H1 (cell line): ENCODE measurements at regions not wholly inside any gene's neighbourhood (a gene's known extent, or its start where the extent isn't known, plus 50 kb on each side); places are given as distances from the start of the nearest gene placed in this dataset.

Experiments used
- CTCF ChIA-PET: fragments of 300-600 bp; sonication (Branson Sonifier 250); formaldehyde crosslinking; loops from one replicate; lab custom pipeline; 2021; ENCODE audit not compliant: partially characterized antibody; lab: Charles Lee
- POLR2A ChIA-PET: fragments of 300-600 bp; sonication (Branson Sonifier 250); formaldehyde crosslinking; loops from one replicate; lab custom pipeline; 2021; ENCODE audit warnings: inconsistent platforms; ENCODE audit not compliant: partially characterized antibody; lab: Charles Lee
- DNase-seq, 2 experiments: peaks; one replicate each; pipeline versions ENCODE4 v3.0.0 to v3.0.0-alpha.2; 2010 to 2022; ENCODE audit warnings: low spot score in 2 of 2, low read depth in 1 of 2, mixed read lengths in 1 of 2
- FAIRE-seq: peaks from 2 replicates; lab custom pipeline; 2011; peaks lifted over from hg19 to GRCh38; lab: Jason Lieb, UNC
- H2AFZ ChIP-seq: 2 replicates; pipeline ENCODE4 v1.8.1; 2012; ENCODE audit warnings: low read length, inconsistent platforms
- H2AK5ac ChIP-seq: 2 replicates; pipeline ENCODE4 v1.6.1; 2013; ENCODE audit warnings: low read depth, low read length
- H2BK120ac ChIP-seq: replicated peaks from 2 replicates; pipeline ENCODE3; 2013; ENCODE audit warnings: low read depth, low read length, inconsistent platforms
- H2BK12ac ChIP-seq: 2 replicates; pipeline ENCODE4 v1.6.1; 2013; ENCODE audit warnings: low read depth, low read length
- H2BK15ac ChIP-seq: 2 replicates; pipeline ENCODE4 v1.6.1; 2013; ENCODE audit warnings: low read length
- H2BK20ac ChIP-seq: 2 replicates; pipeline ENCODE4 v1.6.1; 2013; ENCODE audit warnings: low read length
- H2BK5ac ChIP-seq: 2 replicates; pipeline ENCODE4 v1.6.1; 2013; ENCODE audit warnings: low read depth, low read length
- H3K14ac ChIP-seq: 2 replicates; pipeline ENCODE4 v1.6.1; 2013; ENCODE audit warnings: inconsistent platforms; ENCODE audit not compliant: insufficient read length
- H3K18ac ChIP-seq: 2 replicates; pipeline ENCODE4 v1.6.1; 2013; ENCODE audit warnings: low read length; ENCODE audit errors: extremely low read depth
- H3K23ac ChIP-seq: 2 replicates; pipeline ENCODE4 v1.6.1; 2013; ENCODE audit warnings: inconsistent platforms; ENCODE audit not compliant: insufficient read length
- H3K23me2 ChIP-seq: 2 replicates; pipeline ENCODE4 v1.6.1; 2013; ENCODE audit warnings: low read depth, low read length
- H3K27ac ChIP-seq: 2 replicates; pipeline ENCODE4 v1.6.1; 2011; ENCODE audit warnings: low read depth, low read length, inconsistent platforms
- H3K27me3 ChIP-seq, 4 experiments: replicated peaks in 1 of 4; 1 replicate in 1 of 4; 2 replicates in 3 of 4; pipeline versions ENCODE4 v1.6.1 to v1.8.1; 2011 to 2013; ENCODE audit warnings: low read length in 3 of 4, mild to moderate bottlenecking in 3 of 4, inconsistent platforms in 2 of 4, mixed read lengths in 2 of 4, moderate library complexity in 1 of 4; ENCODE audit not compliant: control insufficient read depth in 3 of 4, insufficient read depth in 3 of 4; ENCODE audit errors: extremely low read depth in 1 of 4
- H3K36me3 ChIP-seq, 4 experiments: 2 replicates each; pipeline versions ENCODE4 v1.6.1 to v1.8.1; 2011 to 2013; ENCODE audit warnings: mild to moderate bottlenecking in 4 of 4, low read length in 3 of 4, moderate library complexity in 2 of 4, control low read depth in 1 of 4, inconsistent platforms in 1 of 4; ENCODE audit not compliant: insufficient read depth in 4 of 4, control insufficient read depth in 2 of 4
- H3K4ac ChIP-seq: replicated peaks from 2 replicates; pipeline ENCODE3; 2013; ENCODE audit warnings: low read length, low read depth, mixed read lengths, inconsistent platforms; ENCODE audit not compliant: insufficient read length
- H3K4me1 ChIP-seq, 4 experiments: replicated peaks in 1 of 4; 1 replicate in 1 of 4; 2 replicates in 3 of 4; pipeline versions ENCODE4 v1.6.1 to v1.8.1; 2011 to 2013; ENCODE audit warnings: low read length in 3 of 4, inconsistent platforms in 2 of 4, mixed read lengths in 1 of 4; ENCODE audit not compliant: insufficient read depth in 4 of 4, control insufficient read depth in 3 of 4
- H3K4me2 ChIP-seq, 2 experiments: 2 replicates each; pipeline versions ENCODE4 v1.6.1 to v1.8.1; 2011 to 2013; ENCODE audit warnings: low read depth in 2 of 2, low read length in 2 of 2, control low read depth in 1 of 2, inconsistent platforms in 1 of 2, mild to moderate bottlenecking in 1 of 2; ENCODE audit not compliant: insufficient read depth in 1 of 2
- H3K4me3 ChIP-seq, 4 experiments: fragments of 200-600, 300-600 bp in 1 of 4; sonication (generic), shearing (Covaris generic), sonication (Bioruptor Twin) in 1 of 4; 2 replicates each; pipeline versions ENCODE4 v1.5.1 to v1.8.1; 2011 to 2016; ENCODE audit warnings: low read length in 4 of 4, low read depth in 3 of 4, control low read depth in 2 of 4, inconsistent platforms in 2 of 4, mild to moderate bottlenecking in 2 of 4, mixed read lengths in 1 of 4, moderate library complexity in 1 of 4; ENCODE audit not compliant: insufficient read depth in 2 of 4; ENCODE audit errors: extremely low read depth in 1 of 4
- H3K56ac ChIP-seq: replicated peaks from 2 replicates; pipeline ENCODE3; 2013; ENCODE audit warnings: low read depth, mild to moderate bottlenecking, mixed read lengths, low read length, inconsistent platforms; ENCODE audit not compliant: insufficient read length
- H3K79me1 ChIP-seq: 2 replicates; pipeline ENCODE4 v1.6.1; 2013; ENCODE audit warnings: low read depth, low read length, control low read depth
- H3K79me2 ChIP-seq, 2 experiments: 2 replicates each; pipeline versions ENCODE4 v1.6.1 to v1.8.1; 2012 to 2013; ENCODE audit warnings: low read length in 2 of 2, mild to moderate bottlenecking in 2 of 2, inconsistent platforms in 1 of 2; ENCODE audit not compliant: insufficient read depth in 2 of 2, control insufficient read depth in 1 of 2
- H3K9ac ChIP-seq, 4 experiments: replicated peaks in 1 of 4; 1 replicate in 1 of 4; 2 replicates in 3 of 4; pipeline versions ENCODE4 v1.6.1 to v1.8.1; 2011 to 2013; ENCODE audit warnings: low read depth in 3 of 4, low read length in 3 of 4, control low read depth in 2 of 4, mild to moderate bottlenecking in 2 of 4, moderate library complexity in 2 of 4, inconsistent platforms in 1 of 4; ENCODE audit errors: extremely low read depth in 1 of 4
- H3K9me3 ChIP-seq, 2 experiments: 2 replicates each; pipeline versions ENCODE4 v1.6.1 to v1.8.1; 2012 to 2013; ENCODE audit warnings: mild to moderate bottlenecking in 2 of 2, moderate library complexity in 2 of 2, control low read depth in 1 of 2, inconsistent platforms in 1 of 2, low read depth in 1 of 2, low read length in 1 of 2, mixed read lengths in 1 of 2; ENCODE audit not compliant: insufficient read depth in 2 of 2
- H4K20me1 ChIP-seq, 2 experiments: replicated peaks in 1 of 2; 2 replicates each; pipeline versions ENCODE3 to v1.8.1; 2011 to 2013; ENCODE audit warnings: inconsistent platforms in 2 of 2, low read length in 2 of 2, mild to moderate bottlenecking in 1 of 2; ENCODE audit not compliant: insufficient read depth in 2 of 2, control insufficient read depth in 1 of 2
- H4K5ac ChIP-seq: 2 replicates; pipeline ENCODE4 v1.6.1; 2013; ENCODE audit warnings: low read length, low read depth, mixed read lengths, inconsistent platforms; ENCODE audit not compliant: insufficient read length
- H4K8ac ChIP-seq: 2 replicates; pipeline ENCODE4 v1.8.0; 2013; ENCODE audit warnings: mild to moderate bottlenecking, moderate library complexity, low read length, inconsistent platforms; ENCODE audit not compliant: insufficient read depth; ENCODE audit errors: extremely low read depth
- H4K91ac ChIP-seq: replicated peaks from 2 replicates; pipeline ENCODE3; 2013; ENCODE audit warnings: low read length, mixed read lengths, inconsistent platforms; ENCODE audit not compliant: insufficient read length
- RAD21 ChIP-seq, 2 experiments: IDR thresholded peaks in 1 of 2; conservative IDR thresholded peaks in 1 of 2; 2 replicates each; pipeline ENCODE4 v1.6.1; 2011; ENCODE audit warnings: low read depth in 2 of 2, low read length in 2 of 2, improper control_type of control experiment in 1 of 2, inconsistent platforms in 1 of 2, mild to moderate bottlenecking in 1 of 2, moderate library complexity in 1 of 2
- WGBS, 2 experiments: shearing (Covaris generic) in 1 of 2; methylation state at CpG; one replicate each; pipeline versions ENCODE4 v1.1.6 to v1.1.7; 2013 to 2015; ENCODE audit warnings: low lambda C conversion rate in 2 of 2, mixed read lengths in 2 of 2, inconsistent platforms in 1 of 2, low coverage in 1 of 2, missing lambda C conversion rate in 1 of 2; ENCODE audit not compliant: insufficient replicate concordance in 2 of 2, insufficient coverage in 1 of 2, insufficient read length in 1 of 2; ENCODE audit errors: extremely low coverage in 1 of 2, missing lambda C conversion rate in 1 of 2; 5-methylcytosine and 5-hydroxymethylcytosine counted together

DNA sequence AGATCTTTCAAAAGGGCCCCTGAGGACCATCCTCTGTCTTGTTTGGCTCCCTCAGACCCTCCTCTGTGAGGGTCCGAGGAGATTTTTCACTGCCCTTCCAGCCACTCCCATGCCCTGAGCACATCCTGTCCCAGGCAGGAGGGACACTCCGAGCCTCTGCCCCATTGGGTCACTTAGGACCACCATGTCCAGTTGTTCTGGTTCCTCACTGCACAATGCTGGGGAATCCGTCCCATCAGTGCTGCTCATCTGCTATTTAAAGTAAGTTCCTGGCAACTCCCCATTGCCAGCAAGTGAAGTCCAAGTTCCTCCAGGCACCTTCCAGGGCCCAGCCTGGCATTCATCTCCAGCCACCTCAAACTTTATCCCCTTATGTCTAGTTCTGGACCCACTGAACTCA lies 117.5 kb upstream of the GRIK3 start:
- Histone ChIP-seq H3K9ac (no peak overlapping the region), H3K4me1 (no peaks in the 10 kb centered on the region), H2BK5ac (no peak overlapping the region), H3K4me2 (no peak overlapping the region), H3K14ac (no peak overlapping the region), H3K56ac (no peak overlapping the region), H3K27ac (no peak overlapping the region), H4K5ac (no peak overlapping the region), H2BK12ac (no peak overlapping the region), H3K36me3 (no peaks in the 10 kb centered on the region), H3K23me2 (no peaks in the 10 kb centered on the region; the same call in 1 of the 2 replicates), H2BK120ac (no peak overlapping the region), H4K91ac (no peak overlapping the region), H3K79me2 (no peaks in the 10 kb centered on the region), H3K18ac (no peak overlapping the region), H3K9me3 (no peaks in the 10 kb centered on the region), H2BK15ac (no peak overlapping the region), H2AK5ac (no peak overlapping the region), H4K20me1 (peaks cover 0 to 2% of the 10 kb centered on the region in 2 experiments), H3K4me3 (no peak overlapping the region), H3K23ac (no peak overlapping the region), H3K4ac (no peak overlapping the region), H2AFZ (no peak overlapping the region), H3K27me3 (no peaks in the 10 kb centered on the region; a peak in 1 of 7 replicates), H4K8ac (no peak overlapping the region), H2BK20ac (no peak overlapping the region), H3K79me1 (no peaks in the 10 kb centered on the region)
- CTCF ChIA-PET = interaction anchor here (0.8 kb wide), 2 partner anchors 235 to 481 kb away, joined by 3 read pairs; no protein-coding TSS in a partner anchor
- POLR2A ChIA-PET = no interaction called here
- 80% methylated on average over 3 of the region's 3 CpGs; no CpG with 5 or more reads in 1 of the 2 experiments for WGBS, 2 experiments
- DNase-seq (no peak), FAIRE-seq (no peak)
- no peak for TF ChIP-seq RAD21 (IDR thresholded peaks at IDR 0.05 in 1 of 2, conservative IDR thresholded peaks at IDR 0.05 in 1 of 2; ENCODE audit: low read depth in 2 of 2, low read length in 2 of 2)
